GM18517 (cell line): ENCODE measurements at regions not wholly inside any gene's neighbourhood (a gene's known extent, or its start where the extent isn't known, plus 50 kb on each side); places are given as distances from the start of the nearest gene placed in this dataset.
"Not testable (repeated sequence)": the region's sequence is repeated elsewhere in the genome, so short reads cannot be mapped to it uniquely, and the experiment has no call there.

Source experiments
- ATAC-seq: cut with Tn5 transposase; IDR thresholded peaks from one replicate; pipeline ENCODE4 v1.9.1; 2021; ENCODE audit warnings: mild to moderate bottlenecking, moderate library complexity; ENCODE audit not compliant: unreplicated experiment

GRCh38 chr13:50612717-50613116 is 230.8 kb downstream of the DLEU7 start:
- ATAC-seq = no peak

GRCh38 chr13:50613356-50613831 is 230.1 kb downstream of the DLEU7 start:
- no peak for ATAC-seq

GRCh38 chr13:50615234-50615633 is 228.3 kb downstream of the DLEU7 start:
- no peak for ATAC-seq

GRCh38 chr13:50616101-50616500 is 227.4 kb downstream of the DLEU7 start:
- no peak for ATAC-seq

- no peak for ATAC-seq
These were observed 226.3 kb downstream of the DLEU7 start for GRCh38 chr13:50617134-50617721.

GRCh38 chr13:50618206-50618605 is 225.3 kb downstream of the DLEU7 start:
- ATAC-seq = no peak

- no peak for ATAC-seq
These were observed 217.4 kb downstream of the DLEU7 start for GRCh38 chr13:50626101-50626547.

GRCh38 chr13:50627111-50627510 is 216.4 kb downstream of the DLEU7 start:
- ATAC-seq = no peak

GRCh38 chr13:50628512-50628911 is 215.0 kb downstream of the DLEU7 start:
- not testable (repeated sequence) for ATAC-seq

- ATAC-seq = no peak
These were observed 214.0 kb downstream of the DLEU7 start for GRCh38 chr13:50629497-50629896.

GRCh38 chr13:50629966-50630365 is 213.5 kb downstream of the DLEU7 start:
- no peak for ATAC-seq

- ATAC-seq = no peak
These were observed 212.5 kb downstream of the DLEU7 start for GRCh38 chr13:50631041-50631440.

GRCh38 chr13:50634339-50634738 is 209.2 kb downstream of the DLEU7 start:
- ATAC-seq = no peak

GRCh38 chr13:50635504-50635903 is 208.0 kb downstream of the DLEU7 start:
- ATAC-seq = no peak

- ATAC-seq = no peak
These were observed 207.3 kb downstream of the DLEU7 start for GRCh38 chr13:50636007-50636704.

- no peak for ATAC-seq
These were observed 200.4 kb downstream of the DLEU7 start for GRCh38 chr13:50643060-50643459.

GRCh38 chr13:50644081-50644871 is 199.2 kb downstream of the DLEU7 start:
- ATAC-seq = no peak

GRCh38 chr13:50645092-50645491 is 198.4 kb downstream of the DLEU7 start:
- no peak for ATAC-seq

GRCh38 chr13:50646070-50646469 is 197.4 kb downstream of the DLEU7 start:
- no peak for ATAC-seq

GRCh38 chr13:50649211-50649610 is 194.3 kb downstream of the DLEU7 start:
- ATAC-seq = no peak

- ATAC-seq = no peak
These were observed 192.6 kb downstream of the DLEU7 start for GRCh38 chr13:50650592-50651504.
